Lower lobe of right lung (tissue), 2 donors: ENCODE measurements at regions not wholly inside any gene's neighbourhood (a gene's known extent, or its start where the extent isn't known, plus 50 kb on each side); places are given as distances from the start of the nearest gene placed in this dataset. TPM values are rescaled to one million over a fixed set of nuclear protein-coding genes. Genes with fewer than 3 reads are reported as not detected.

Source experiments
- ATAC-seq, 2 donors: fragments of 200-7000 bp; cut with Tn5 transposase; one replicate each; pipeline ENCODE4 v1.9.1; 2020 to 2022; ENCODE audit warnings: mild to moderate bottlenecking in 2 of 2, moderate library complexity in 2 of 2
- DNase-seq: peaks from one replicate; pipeline ENCODE4 v3.0.0-alpha.2; 2020
- H3K27ac ChIP-seq: fragments of 200-600 bp; one replicate; pipeline ENCODE4 v1.8.0; 2022
- H3K27me3 ChIP-seq: fragments of 200-600 bp; one replicate; pipeline ENCODE4 v1.8.0; 2022; ENCODE audit warnings: low read depth
- H3K36me3 ChIP-seq: fragments of 200-600 bp; one replicate; pipeline ENCODE4 v1.8.0; 2022; ENCODE audit warnings: mild to moderate bottlenecking
- H3K4me1 ChIP-seq: fragments of 200-600 bp; one replicate; pipeline ENCODE4 v1.8.0; 2022
- H3K4me3 ChIP-seq: fragments of 200-600 bp; one replicate; pipeline ENCODE4 v1.8.0; 2022; ENCODE audit warnings: mild to moderate bottlenecking
- H3K9me3 ChIP-seq: fragments of 200-600 bp; one replicate; pipeline ENCODE4 v1.8.0; 2022
- CTCF ChIP-seq: fragments of 200-600 bp; IDR thresholded peaks from one replicate; pipeline ENCODE4 v1.8.0; 2022; ENCODE audit warnings: antibody characterized with exemption, mild to moderate bottlenecking
- intact Hi-C: fragments of 100-400 bp; cut with DNase I; formaldehyde crosslinking; loops from one replicate; pipeline ENCODE4 v1.11.0; 2022
- microRNA-seq: library from miRNA; unstranded; fragments of <30 nt; microRNA quantifications from one replicate; pipeline ENCODE4 v1.2.0, GENCODE V29; 2020; ENCODE audit warnings: borderline number of aligned reads
- donor health status: DM: no; HTN: yes; CAD: no; lungs with severe emphysema.

DNA sequence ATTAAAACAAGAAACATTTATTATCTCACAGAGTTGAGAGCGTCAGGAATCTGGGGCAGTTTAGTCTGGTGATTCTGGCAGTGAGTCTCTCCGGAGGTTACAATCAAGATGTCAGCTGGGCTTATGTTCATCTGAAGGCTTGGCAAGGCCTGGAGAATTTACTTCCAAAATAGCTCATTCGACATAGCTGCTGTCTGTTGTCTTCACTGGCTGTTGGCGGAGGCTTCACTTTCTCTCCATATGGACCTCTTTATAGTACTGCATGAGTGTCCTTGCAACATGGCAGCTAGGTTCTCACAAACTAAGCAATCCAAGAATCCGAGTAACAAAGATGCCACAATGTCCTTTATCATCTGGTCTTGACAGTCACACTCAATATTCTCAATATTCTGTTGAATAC, 70.2 kb upstream of the ADGRL3 start:
- Histone ChIP-seq H3K27ac (no peak overlapping the region), H3K9me3 (no peaks in the 10 kb centered on the region), H3K4me3 (no peak overlapping the region), H3K4me1 (no peaks in the 10 kb centered on the region), H3K27me3 (no peaks in the 10 kb centered on the region), H3K36me3 (no peaks in the 10 kb centered on the region)
- no peak for ATAC-seq
- intact Hi-C loops = no loop called here
- TF ChIP-seq CTCF = no peak
- no peak for DNase-seq

GRCh38 chr4:61143461-61143860, 56.7 kb upstream of the ADGRL3 start:
- no peak for DNase-seq
- no peak for ATAC-seq
- H3K4me1 ChIP-seq = no peaks in the 10 kb centered on the region
- H3K36me3 ChIP-seq = no peaks in the 10 kb centered on the region
- TF ChIP-seq CTCF = no peak
- intact Hi-C loops = no loop called here
- H3K4me3 ChIP-seq = no peak overlapping the region
- H3K27me3 ChIP-seq = no peaks in the 10 kb centered on the region
- no peak overlapping the region for H3K27ac ChIP-seq
- no peaks in the 10 kb centered on the region for H3K9me3 ChIP-seq

DNA sequence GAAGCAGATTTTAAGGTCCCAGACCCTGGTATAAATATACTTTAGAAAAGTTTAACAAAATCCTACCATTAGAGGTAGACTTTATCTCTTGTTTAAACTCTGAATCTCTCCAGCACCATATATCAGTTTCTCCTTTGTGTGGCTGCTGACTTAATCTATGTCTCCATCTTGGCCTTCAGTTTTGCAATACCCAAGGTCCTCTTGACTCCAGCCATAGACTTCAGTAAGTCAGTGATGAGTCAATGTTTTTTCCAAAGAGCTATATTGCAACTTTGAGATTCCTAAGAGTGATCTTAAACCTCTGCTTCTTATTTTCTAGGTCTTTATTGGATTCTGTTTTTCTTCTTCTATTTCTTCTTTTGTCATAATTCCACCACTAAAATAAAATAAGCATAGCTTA, 50.8 kb upstream of the ADGRL3 start:
- no peaks in the 10 kb centered on the region for H3K9me3 ChIP-seq
- no peak for TF ChIP-seq CTCF
- intact Hi-C loops = no loop called here

More for the DNA sequence above, 50.8 kb upstream of the ADGRL3 start:
- H3K4me3 ChIP-seq = no peak overlapping the region
- no peak overlapping the region for H3K27ac ChIP-seq
- H3K4me1 ChIP-seq = no peaks in the 10 kb centered on the region
- no peaks in the 10 kb centered on the region for H3K27me3 ChIP-seq
- ATAC-seq = no peak
- no peak for DNase-seq
- H3K36me3 ChIP-seq = no peaks in the 10 kb centered on the region

Small RNAs in the stretch of these regions (microRNA-seq; reads per million reads assigned to microRNA genes)
- gene MIR548AG1 = not detected
